ENCODE measurements at regions not wholly inside any gene's neighbourhood (a gene's known extent, or its start where the extent isn't known, plus 50 kb on each side); places are given as distances from the start of the nearest gene placed in this dataset.

DNA sequence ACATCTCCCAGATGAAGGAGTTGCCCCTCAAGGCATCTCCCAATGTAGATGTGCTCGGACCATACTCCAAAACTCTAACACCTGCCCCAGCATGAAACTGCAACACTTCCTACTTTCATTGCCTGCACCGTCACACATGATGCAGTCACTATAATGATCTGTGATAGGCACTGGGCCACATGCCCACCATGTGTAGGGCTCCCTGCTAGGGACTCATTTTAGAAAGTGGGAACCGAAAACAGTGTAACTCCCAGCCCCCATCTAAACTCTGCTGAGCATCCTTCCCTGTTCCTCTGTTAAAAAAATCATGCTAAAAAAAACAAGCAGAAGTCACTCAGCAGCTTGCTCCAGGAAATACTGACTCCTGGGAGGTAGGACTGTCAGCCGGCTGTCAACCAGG, 496.1 kb upstream of the RAB6C start:
- TF ChIP-seq POLR2A (IDR thresholded peaks at IDR 0.05), result no peak
- TF ChIP-seq, protein P1, sequence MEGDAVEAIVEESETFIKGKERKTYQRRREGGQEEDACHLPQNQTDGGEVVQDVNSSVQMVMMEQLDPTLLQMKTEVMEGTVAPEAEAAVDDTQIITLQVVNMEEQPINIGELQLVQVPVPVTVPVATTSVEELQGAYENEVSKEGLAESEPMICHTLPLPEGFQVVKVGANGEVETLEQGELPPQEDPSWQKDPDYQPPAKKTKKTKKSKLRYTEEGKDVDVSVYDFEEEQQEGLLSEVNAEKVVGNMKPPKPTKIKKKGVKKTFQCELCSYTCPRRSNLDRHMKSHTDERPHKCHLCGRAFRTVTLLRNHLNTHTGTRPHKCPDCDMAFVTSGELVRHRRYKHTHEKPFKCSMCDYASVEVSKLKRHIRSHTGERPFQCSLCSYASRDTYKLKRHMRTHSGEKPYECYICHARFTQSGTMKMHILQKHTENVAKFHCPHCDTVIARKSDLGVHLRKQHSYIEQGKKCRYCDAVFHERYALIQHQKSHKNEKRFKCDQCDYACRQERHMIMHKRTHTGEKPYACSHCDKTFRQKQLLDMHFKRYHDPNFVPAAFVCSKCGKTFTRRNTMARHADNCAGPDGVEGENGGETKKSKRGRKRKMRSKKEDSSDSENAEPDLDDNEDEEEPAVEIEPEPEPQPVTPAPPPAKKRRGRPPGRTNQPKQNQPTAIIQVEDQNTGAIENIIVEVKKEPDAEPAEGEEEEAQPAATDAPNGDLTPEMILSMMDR (IDR thresholded peaks at IDR 0.05 in 4 of 5, conservative IDR thresholded peaks at IDR 0.05 in 1 of 5), result no peak
